ENCODE measurements at regions not wholly inside any gene's neighbourhood (a gene's known extent, or its start where the extent isn't known, plus 50 kb on each side); places are given as distances from the start of the nearest gene placed in this dataset.

DNA sequence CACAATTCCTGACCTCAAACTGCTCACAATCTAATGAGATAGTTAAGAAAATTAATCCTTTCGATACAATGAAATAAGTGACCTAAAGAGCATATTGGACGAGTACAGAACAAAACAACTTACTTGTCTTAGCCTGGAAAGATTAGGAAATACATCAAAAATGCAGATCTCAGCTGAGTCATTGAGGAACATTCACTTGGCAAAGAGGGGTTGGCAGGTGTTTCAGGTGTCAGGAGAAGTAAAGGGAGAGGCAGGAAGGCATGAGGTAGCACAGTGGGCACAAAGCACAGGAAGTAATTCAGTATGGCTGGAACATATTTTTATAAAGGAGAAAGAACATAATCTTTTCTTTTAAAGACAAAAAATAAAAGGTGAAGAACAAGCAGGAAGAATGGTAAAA, 628.8 kb upstream of the RGMB start:
- TF ChIP-seq, protein P1, sequence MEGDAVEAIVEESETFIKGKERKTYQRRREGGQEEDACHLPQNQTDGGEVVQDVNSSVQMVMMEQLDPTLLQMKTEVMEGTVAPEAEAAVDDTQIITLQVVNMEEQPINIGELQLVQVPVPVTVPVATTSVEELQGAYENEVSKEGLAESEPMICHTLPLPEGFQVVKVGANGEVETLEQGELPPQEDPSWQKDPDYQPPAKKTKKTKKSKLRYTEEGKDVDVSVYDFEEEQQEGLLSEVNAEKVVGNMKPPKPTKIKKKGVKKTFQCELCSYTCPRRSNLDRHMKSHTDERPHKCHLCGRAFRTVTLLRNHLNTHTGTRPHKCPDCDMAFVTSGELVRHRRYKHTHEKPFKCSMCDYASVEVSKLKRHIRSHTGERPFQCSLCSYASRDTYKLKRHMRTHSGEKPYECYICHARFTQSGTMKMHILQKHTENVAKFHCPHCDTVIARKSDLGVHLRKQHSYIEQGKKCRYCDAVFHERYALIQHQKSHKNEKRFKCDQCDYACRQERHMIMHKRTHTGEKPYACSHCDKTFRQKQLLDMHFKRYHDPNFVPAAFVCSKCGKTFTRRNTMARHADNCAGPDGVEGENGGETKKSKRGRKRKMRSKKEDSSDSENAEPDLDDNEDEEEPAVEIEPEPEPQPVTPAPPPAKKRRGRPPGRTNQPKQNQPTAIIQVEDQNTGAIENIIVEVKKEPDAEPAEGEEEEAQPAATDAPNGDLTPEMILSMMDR (IDR thresholded peaks at IDR 0.05), result no peak
- no peak for TF ChIP-seq EZH2 (IDR thresholded peaks at IDR 0.05; ENCODE audit: borderline replicate concordance, insufficient read depth, low read depth, low read length, poor library complexity, severe bottlenecking)
